ENCODE measurements at regions not wholly inside any gene's neighbourhood (a gene's known extent, or its start where the extent isn't known, plus 50 kb on each side); places are given as distances from the start of the nearest gene placed in this dataset.
"Not testable (repeated sequence)": the region's sequence is repeated elsewhere in the genome, so short reads cannot be mapped to it uniquely, and the experiment has no call there.

- no peak for DNase-seq
These were observed 190.0 kb upstream of the C14orf180 start for GRCh38 chr14:104389326-104390220.

DNA sequence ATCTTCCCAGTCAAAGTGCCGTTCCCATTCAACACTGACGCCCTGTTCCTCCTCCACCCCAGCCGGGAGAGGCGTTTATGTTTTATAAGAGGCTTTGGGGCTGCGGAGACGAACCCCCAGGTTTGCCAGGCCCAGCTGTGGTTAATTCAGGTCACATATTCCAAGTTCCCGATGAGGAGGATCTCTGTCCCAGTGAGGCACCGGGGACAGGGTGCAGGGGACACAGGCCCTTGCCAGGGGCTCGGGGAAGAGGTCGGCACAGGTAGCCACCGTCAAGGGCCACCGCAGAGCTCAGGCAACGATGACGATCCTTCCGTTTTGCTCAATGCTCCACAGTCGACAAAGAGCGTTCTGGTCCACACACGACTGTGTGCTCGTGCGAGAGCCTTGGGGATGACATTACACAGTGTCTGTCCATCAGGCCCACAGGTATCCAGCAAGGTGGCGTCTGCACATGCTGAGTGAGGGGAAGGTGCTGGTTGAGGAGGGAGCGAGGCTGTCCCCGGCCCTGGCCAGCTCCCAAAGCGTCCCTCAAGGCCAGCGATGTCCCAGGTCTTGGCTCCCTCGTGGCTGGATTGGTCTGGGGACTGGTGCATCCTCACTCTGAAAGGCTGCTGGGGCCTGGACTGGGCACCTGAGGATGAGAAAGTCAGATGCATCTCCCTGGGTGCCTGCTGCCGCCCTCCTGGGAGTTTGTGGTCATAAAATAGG, 189.2 kb upstream of the C14orf180 start:
- DNase-seq, result no peak

DNA sequence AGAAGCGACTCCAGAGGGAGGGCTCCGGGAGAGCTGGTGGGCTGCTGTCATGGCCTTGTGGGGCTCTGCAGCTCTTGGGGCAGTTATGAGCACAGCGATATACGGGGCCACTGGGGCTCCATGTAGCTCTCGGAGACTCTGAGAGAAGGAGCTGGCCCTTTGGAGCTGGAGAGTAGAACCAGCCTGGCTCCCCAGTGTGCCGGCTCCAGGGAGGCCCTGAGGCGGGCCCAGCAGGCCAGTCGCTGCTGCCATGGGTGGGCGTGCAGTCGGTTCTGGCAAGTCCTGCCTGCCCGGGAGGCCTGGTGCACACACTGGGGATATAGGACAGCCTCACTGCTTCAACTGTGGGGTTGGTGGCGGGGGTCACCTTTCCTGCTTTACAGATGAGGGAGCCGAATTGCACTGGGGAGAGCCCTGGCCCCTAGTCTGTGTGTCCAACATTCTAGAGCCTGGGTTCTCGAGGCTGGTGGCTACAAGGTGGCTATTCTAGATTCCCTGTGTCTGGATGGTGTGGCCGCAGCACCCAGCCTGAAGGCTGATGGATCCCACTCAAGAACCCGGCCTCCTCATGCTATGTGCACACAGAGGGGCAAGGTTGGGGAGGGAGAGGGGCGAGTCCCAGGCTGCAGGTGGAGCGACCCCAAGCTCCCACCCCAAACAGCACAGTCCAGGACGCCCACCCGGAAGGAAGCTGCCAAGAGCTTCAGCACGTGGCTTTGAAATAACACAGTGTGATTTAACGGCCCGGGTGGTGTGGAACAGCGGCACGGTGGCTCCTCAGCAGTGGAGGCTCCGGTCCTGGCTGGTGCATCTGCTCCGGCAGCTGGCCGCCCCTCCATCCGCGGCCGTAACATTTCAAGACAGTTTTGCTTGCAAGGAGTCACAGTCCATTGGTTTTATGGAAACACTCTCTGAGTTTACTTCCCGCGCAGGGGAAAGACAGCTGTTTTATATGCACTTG, 188.3 kb upstream of the C14orf180 start:
- DNase-seq, result no peak

DNA sequence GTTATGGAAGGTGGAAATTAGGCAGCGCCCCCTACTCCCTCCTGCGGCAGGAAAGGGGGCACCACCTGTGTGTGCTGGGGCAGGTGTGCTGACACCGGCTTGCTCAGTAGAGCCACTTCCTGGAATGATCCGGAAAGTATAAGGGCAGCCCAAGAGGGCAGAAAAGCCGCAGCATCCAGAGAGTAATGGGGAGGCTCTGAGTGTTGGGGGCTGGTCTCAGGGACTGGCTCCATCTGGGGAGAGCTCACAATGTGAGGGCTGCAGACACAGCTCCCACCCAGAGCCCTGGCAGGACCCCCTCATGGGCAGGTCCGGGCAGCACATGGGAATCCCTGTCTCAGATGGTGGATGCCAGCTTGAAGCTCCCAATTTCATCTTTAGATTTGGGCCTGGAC, 187.6 kb upstream of the C14orf180 start:
- DNase-seq, result no peak

DNA sequence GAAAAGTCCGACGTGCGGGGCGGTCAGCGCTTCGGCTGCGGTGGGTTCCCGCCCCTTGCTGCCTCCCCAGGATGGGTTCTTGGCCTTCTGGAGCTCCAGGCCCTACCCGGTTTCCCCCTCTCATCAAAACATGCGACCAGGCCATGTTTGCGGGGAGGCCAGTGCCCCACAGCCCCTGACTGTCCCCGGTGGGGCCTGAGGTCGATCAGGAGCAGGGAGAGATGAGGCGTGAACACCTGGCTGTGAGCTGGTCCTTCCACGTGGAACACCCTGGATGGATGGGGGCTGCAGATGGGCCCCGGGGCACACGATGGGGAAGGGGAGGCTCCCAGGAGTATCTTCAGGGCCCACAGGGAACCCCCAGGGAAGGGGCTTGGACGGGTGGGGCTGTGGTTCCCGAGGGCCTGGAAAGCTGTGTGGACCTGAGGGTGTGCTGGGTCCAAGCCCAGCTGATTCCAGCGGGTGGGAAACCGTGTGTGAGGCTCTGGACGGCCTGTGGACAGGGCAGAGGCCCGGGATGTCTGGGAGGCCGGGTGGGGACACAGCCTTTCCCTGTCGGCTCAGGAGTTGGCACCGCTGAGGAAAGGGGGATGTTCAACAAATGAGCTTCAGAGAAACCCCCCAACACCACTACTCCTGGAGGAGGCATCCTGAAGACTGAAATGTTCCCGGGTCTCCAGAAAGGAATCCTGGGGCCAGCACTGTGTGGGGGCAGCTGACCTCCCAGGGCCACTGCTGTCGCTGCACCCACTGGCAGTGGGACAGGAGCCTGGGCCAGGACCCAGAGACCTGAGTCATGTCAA, 187.0 kb upstream of the C14orf180 start:
- DNase-seq, result no peak

DNA sequence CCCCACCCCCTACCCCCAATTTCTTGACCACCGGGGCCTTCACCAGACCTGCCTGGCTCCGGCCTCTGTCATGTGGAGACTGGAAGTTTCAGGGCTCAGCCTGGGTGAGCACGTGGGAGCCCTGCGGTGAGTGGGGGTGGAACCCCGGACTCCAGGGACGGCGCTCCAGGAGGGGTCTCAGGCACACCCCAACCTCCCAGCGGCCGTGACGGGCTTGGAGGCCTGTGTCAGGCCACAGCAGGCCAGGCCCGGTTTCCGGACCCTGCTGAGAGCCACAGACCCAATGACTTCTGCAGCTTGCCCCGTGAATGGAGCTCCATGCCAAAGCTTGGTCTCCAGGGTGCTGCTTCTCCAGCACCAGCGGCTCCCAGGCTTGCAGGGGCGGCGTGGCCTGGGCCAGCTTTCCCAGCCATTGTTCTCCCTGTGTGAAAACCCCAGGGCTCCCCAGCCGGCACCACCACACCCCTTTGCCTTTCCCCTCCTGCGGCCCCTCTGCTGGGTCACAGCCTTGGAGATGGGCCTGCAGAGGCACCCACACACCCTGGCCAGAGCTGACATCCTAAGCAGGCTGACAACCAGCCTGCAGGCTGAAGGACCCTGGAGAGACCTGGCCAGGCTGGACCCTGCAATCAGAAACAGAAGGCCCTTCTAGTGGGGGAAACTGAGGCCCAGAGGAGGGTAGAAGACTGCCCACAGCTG, 186.2 kb upstream of the C14orf180 start:
- no peak for DNase-seq

- no peak for DNase-seq
These were observed 185.6 kb upstream of the C14orf180 start for GRCh38 chr14:104393898-104394381.

GRCh38 chr14:104394409-104394851, 185.1 kb upstream of the C14orf180 start:
- DNase-seq, result no peak

- DNase-seq, result no peak
These were observed 184.3 kb upstream of the C14orf180 start for GRCh38 chr14:104395276-104395675.

GRCh38 chr14:104395941-104396681, 183.5 kb upstream of the C14orf180 start:
- no peak for DNase-seq

GRCh38 chr14:104396682-104397470, 182.7 kb upstream of the C14orf180 start:
- DNase-seq, result no peak

- DNase-seq, result no peak
These were observed 181.6 kb upstream of the C14orf180 start for GRCh38 chr14:104397956-104398355.

- DNase-seq, result no peak
These were observed 180.9 kb upstream of the C14orf180 start for GRCh38 chr14:104398656-104399055.

- DNase-seq, result no peak
These were observed 180.0 kb upstream of the C14orf180 start for GRCh38 chr14:104399432-104400155.

DNA sequence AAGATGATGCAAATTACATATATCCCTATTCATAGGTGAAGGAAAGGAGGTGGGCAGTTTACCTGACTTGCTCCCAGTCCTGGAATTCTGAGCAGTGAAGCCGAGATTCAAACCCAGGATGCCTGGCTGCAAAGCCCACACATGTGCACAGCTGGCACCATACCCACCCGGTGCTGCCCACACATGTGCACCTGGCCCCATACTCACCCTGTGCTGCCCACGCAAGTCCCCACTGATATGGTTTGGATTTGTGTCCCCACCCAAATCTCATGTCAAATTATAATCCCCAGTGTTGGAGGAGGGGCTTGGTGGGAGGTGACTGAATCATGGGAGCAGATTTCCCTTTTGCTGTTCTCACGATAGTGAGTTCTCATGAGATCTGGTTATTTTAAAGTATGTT, 179.2 kb upstream of the C14orf180 start:
- DNase-seq, result no peak

DNA sequence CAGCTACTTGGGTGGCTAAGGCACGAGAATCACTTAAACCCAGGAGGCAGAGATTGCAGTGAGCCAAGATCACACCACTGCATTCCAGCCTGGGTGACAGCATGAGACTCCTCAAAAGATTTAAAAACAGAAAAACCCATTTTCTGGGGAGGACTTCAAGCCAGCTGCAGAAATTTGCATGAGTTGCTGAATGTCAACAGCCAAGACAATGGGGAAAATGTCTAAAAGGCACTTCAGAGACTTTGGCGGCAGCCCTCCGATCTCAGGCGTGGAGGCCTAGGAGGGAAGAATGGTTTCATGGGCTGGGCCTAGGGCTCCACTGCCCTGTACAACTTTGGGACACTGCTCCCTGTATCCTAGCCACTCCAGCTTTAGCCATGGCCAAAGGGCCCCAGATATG, 177.8 kb upstream of the C14orf180 start:
- DNase-seq, result no peak

DNA sequence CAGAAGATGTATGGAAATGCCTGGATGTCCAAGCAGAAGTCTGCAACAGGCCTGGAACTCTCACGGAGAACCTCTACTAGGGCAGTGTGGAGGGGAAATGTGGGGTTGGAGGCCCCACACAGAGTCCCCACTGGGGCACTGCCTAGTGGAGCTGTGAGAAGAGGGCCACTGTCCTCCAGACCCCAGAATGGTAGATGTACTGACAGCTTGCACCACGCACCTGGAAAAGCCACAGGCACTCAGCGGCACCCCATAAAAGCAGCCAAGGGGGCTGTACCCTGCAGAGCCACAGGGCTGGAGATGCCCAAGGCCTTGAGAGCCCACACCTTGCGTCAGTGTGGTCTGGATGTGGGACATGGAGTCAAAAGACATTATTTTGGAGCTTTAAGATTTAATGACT, 177.3 kb upstream of the C14orf180 start:
- not testable (repeated sequence) for DNase-seq

GRCh38 chr14:104403421-104404220, 175.9 kb upstream of the C14orf180 start:
- no peak for DNase-seq
